ENCODE measurements at regions not wholly inside any gene's neighbourhood (a gene's known extent, or its start where the extent isn't known, plus 50 kb on each side); places are given as distances from the start of the nearest gene placed in this dataset.

DNA sequence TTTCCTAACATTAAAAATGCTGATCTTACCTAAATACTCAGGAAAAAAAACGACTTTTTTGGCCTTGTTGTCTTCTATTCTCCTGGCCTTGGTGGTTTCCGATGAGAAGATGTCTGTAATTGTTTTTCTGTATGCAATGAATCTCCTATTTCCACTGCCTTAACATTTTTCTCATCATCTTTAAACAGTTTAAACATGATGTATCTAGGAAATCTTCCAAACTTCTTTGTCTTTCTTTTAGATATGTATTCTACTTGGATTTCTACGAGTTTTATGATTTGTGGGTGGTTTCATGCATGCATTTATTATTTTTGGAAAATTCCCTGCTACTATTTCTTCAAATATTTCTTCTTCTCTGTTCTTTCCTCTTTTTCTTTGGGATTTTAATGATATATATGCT is 288.6 kb upstream of the GYPC start:
- TF ChIP-seq, protein P1, sequence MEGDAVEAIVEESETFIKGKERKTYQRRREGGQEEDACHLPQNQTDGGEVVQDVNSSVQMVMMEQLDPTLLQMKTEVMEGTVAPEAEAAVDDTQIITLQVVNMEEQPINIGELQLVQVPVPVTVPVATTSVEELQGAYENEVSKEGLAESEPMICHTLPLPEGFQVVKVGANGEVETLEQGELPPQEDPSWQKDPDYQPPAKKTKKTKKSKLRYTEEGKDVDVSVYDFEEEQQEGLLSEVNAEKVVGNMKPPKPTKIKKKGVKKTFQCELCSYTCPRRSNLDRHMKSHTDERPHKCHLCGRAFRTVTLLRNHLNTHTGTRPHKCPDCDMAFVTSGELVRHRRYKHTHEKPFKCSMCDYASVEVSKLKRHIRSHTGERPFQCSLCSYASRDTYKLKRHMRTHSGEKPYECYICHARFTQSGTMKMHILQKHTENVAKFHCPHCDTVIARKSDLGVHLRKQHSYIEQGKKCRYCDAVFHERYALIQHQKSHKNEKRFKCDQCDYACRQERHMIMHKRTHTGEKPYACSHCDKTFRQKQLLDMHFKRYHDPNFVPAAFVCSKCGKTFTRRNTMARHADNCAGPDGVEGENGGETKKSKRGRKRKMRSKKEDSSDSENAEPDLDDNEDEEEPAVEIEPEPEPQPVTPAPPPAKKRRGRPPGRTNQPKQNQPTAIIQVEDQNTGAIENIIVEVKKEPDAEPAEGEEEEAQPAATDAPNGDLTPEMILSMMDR (IDR thresholded peaks at IDR 0.05; ENCODE audit: insufficient read depth, low read depth, low read length, missing control alignments), result no peak
- H3K4me3 ChIP-seq (ENCODE audit: low read depth, low read length), result no peak overlapping the region
- no peak for DNase-seq (ENCODE audit: low read depth)

DNA sequence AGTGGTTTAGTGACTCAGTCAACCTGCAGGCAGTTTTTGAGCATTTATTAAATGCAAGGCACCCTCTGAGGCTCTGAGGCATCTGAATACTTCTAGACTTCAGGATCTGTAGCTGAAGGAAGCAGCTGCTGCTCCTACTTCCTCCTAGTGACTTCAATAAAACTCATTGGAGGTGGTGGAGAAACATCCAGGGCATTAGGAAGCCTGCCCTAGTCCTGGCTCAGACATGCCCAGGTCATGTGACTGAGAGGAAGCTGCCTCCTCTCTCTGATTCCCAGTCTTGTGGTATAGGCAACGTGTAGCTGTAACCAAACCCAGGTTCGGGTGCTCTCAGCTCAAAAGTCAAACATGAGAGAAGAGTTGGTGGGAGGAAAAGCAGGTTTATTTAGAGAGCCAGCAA is 287.2 kb upstream of the GYPC start:
- DNase-seq (ENCODE audit: low read depth), result no peak
- TF ChIP-seq, protein P1 (IDR thresholded peaks at IDR 0.05; ENCODE audit: insufficient read depth, low read depth, low read length, missing control alignments), result no peak

DNA sequence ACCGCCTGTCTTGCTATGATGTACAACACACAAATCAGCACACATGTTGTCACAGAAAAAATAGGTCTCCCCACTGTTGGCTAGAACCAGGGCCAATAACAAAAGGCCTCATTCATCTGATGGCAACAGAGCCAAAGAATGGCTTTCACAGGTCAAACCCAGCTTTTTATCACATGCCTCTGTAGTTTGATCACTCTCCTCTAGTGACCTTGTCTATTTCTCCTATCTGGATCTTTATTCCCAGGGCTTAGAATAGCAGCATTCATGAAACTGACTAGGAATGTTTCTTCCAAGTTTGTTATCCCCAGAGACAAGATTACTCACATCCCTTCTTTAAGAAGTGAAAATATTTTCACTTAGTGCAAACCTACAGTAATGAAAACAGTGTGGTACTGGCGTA is 285.8 kb upstream of the GYPC start:
- no peak for DNase-seq (ENCODE audit: low read depth)
- TF ChIP-seq, protein P1 (IDR thresholded peaks at IDR 0.05; ENCODE audit: insufficient read depth, low read depth, low read length, missing control alignments), result no peak
- H3K4me3 ChIP-seq (ENCODE audit: low read depth, low read length), result no peak overlapping the region

More for the DNA sequence above, 287.2 kb upstream of the GYPC start:
- no peak overlapping the region for H3K4me3 ChIP-seq (ENCODE audit: low read depth, low read length)

DNA sequence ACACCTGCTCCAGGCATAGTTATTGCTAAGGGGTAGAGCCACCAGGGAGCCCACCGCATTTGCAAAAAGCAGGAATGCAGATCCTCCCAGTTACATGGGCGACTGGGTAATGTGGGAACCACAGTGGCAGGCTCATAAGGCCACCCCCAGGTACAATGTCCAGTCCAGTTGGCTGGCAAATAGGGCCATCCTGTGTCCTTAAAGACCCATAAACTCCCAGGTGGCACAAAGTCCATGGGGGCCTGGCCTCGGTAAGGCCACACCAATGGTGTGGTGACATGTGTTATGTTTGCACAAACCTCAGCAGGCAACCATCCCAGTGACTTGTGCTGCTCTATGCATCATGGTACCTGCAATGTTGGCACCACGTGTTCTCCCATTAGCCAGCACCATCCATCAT is 283.6 kb upstream of the GYPC start:
- H3K4me3 ChIP-seq (ENCODE audit: low read depth, low read length), result no peak overlapping the region
- DNase-seq (ENCODE audit: low read depth), result no peak
- TF ChIP-seq, protein P1 (IDR thresholded peaks at IDR 0.05; ENCODE audit: insufficient read depth, low read depth, low read length, missing control alignments), result no peak

DNA sequence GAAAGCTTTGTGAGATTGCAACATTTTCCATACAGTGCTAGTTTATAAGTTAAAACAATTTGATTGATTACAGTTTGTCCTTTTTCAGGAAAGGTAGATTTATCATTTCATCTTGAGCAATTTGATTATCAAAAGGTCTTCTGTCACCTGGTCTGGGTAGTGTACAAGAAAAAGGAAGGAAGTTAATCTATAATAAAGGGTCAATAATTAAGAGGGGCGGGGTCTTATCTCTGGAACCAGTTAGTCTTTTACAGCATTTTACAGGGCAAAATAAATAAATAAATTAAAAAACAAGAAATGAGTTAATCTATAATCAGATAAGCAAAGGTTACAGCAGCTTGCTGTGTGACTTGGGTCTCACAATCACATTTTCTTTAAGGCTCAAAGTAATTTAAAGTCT is 277.8 kb upstream of the GYPC start:
- TF ChIP-seq, protein P1 (IDR thresholded peaks at IDR 0.05; ENCODE audit: insufficient read depth, low read depth, low read length, missing control alignments), result no peak
- H3K4me3 ChIP-seq (ENCODE audit: low read depth, low read length), result no peak overlapping the region
- no peak for DNase-seq (ENCODE audit: low read depth)

DNA sequence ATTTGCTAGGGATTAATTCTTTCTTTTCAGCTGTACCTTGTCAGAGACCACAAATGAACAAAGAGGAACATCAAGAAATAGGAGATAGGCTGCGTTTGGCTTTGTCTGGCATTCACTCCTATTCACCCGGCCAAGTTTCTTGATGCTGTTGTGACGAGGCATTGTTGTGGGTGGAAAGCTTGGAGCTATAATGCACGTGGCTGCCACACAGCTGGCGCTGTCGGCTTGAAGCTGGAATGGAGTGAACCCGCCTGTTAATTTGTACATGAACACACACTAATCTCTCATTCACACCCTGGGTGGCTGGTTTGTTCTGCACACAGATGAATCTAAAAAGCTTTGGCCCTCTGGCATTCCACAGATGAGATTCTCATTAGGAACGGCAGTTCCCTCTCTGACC is 274.9 kb upstream of the GYPC start:
- H3K4me3 ChIP-seq (ENCODE audit: low read depth, low read length), result no peak overlapping the region
- TF ChIP-seq, protein P1 (IDR thresholded peaks at IDR 0.05; ENCODE audit: insufficient read depth, low read depth, low read length, missing control alignments), result no peak
- DNase-seq (ENCODE audit: low read depth), result no peak

DNA sequence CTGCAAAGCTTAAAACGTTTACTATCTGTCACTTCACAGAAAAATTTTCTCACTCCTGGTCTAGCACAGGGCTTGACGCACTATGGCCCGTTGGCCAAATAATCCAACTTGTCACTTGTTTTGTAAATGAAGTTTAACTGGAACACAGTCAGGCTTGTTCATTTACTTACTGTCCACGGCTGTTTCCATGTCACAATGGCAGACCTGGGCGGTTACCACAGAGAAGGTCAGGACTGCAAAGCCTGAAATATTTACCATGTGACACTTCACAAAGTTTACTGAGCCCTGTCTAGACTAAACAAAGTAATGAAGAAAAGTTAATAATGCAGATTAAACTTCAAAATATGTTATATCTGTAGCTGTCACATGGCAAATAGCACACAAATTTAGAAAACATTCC is 273.0 kb upstream of the GYPC start:
- TF ChIP-seq, protein P1 (IDR thresholded peaks at IDR 0.05; ENCODE audit: insufficient read depth, low read depth, low read length, missing control alignments), result no peak
- H3K4me3 ChIP-seq (ENCODE audit: low read depth, low read length), result no peak overlapping the region
- DNase-seq (ENCODE audit: low read depth), result no peak

Measured in GM12865 (cell line).